MCF 10A (cell line): ENCODE measurements at regions not wholly inside any gene's neighbourhood (a gene's known extent, or its start where the extent isn't known, plus 50 kb on each side); places are given as distances from the start of the nearest gene placed in this dataset.

ENCODE experiments used
- BruUV-seq: library from RNA; stranded (reverse); fragments of 400-500 nt; replicated peaks from 2 replicates; lab custom pipeline; 2021; lab: Mats Ljungman, UMichigan
- CTCF ChIA-PET: fragments of 300-600 bp; sonication (Branson Sonifier 250); formaldehyde crosslinking; extraction: SDS; loops from one replicate; lab custom pipeline; 2021; ENCODE audit warnings: antibody characterized with exemption, inconsistent platforms; lab: Yijun Ruan, JAX
- POLR2A ChIA-PET: fragments of 300-600, 350-650 bp; sonication (Branson Sonifier 250); formaldehyde crosslinking; extraction: SDS; loops from one replicate; lab custom pipeline; 2020; ENCODE audit warnings: antibody characterized with exemption, inconsistent platforms; lab: Yijun Ruan, JAX
- DNase-seq: peaks from one replicate; pipeline ENCODE4 v3.0.0-alpha.2; 2018; ENCODE audit not compliant: unreplicated experiment
- H3K27ac Mint-ChIP-seq: one replicate; pipeline ENCODE4 v1.8.0; 2022; ENCODE audit warnings: mild to moderate bottlenecking, low read depth, mixed read lengths; ENCODE audit not compliant: unreplicated experiment
- H3K27me3 Mint-ChIP-seq: one replicate; pipeline ENCODE4 v1.8.0; 2022; ENCODE audit warnings: mixed read lengths; ENCODE audit not compliant: insufficient read depth, unreplicated experiment
- H3K36me3 Mint-ChIP-seq: one replicate; pipeline ENCODE4 v1.8.0; 2022; ENCODE audit warnings: mild to moderate bottlenecking, moderate library complexity, mixed read lengths; ENCODE audit not compliant: insufficient read depth, unreplicated experiment
- H3K4me1 Mint-ChIP-seq: one replicate; pipeline ENCODE4 v1.8.0; 2022; ENCODE audit warnings: mixed read lengths; ENCODE audit not compliant: insufficient read depth, unreplicated experiment
- H3K4me3 Mint-ChIP-seq: one replicate; pipeline ENCODE4 v1.8.0; 2022; ENCODE audit warnings: mild to moderate bottlenecking, moderate library complexity, mixed read lengths; ENCODE audit not compliant: unreplicated experiment
- H3K9me3 Mint-ChIP-seq: one replicate; pipeline ENCODE4 v1.8.0; 2022; ENCODE audit warnings: mixed read lengths; ENCODE audit not compliant: unreplicated experiment
- CTCF ChIP-seq: fragments of 200-600 bp; IDR thresholded peaks from one replicate; pipeline ENCODE4 v1.8.0; 2022; ENCODE audit warnings: antibody characterized with exemption, mild to moderate bottlenecking; ENCODE audit not compliant: unreplicated experiment
- intact Hi-C: fragments of 100-400 bp; cut with micrococcal nuclease; formaldehyde crosslinking; loops from 2 replicates; pipeline ENCODE4 v1.14.1; 2022

GRCh38 chr9:100913257-100913656, 115.3 kb upstream of the PLPPR1 start:
- ChIA-PET CTCF (interaction anchor here (0.7 kb wide), 1 partner anchor 199 kb away, joined by 3 read pairs; no protein-coding TSS in a partner anchor), POLR2A (no interaction called here)

GRCh38 chr9:100914266-100914665, 114.3 kb upstream of the PLPPR1 start:
- Mint-ChIP-seq H3K9me3 (no peaks in the 10 kb centered on the region), H3K4me1 (no peaks in the 10 kb centered on the region), H3K27me3 (peaks cover 28% of the 10 kb centered on the region), H3K4me3 (no peak overlapping the region), H3K36me3 (no peaks in the 10 kb centered on the region), H3K27ac (no peak overlapping the region)
- ChIA-PET POLR2A (no interaction called here), CTCF (no interaction called here)
- no TSS peak for BruUV-seq
- intact Hi-C loops: no loop called here
- no peak for DNase-seq
- TF ChIP-seq CTCF: no peak

More at GRCh38 chr9:100913257-100913656, 115.3 kb upstream of the PLPPR1 start:
- peaks cover 31% of the 10 kb centered on the region for H3K27me3 Mint-ChIP-seq
- no peaks in the 10 kb centered on the region for H3K9me3 Mint-ChIP-seq
- H3K4me3 Mint-ChIP-seq: no peak overlapping the region
- no peaks in the 10 kb centered on the region for H3K36me3 Mint-ChIP-seq
- intact Hi-C loops: no loop called here
- TF ChIP-seq CTCF: no peak
- no peak for DNase-seq
- no peaks in the 10 kb centered on the region for H3K4me1 Mint-ChIP-seq
- BruUV-seq: no TSS peak
- no peak overlapping the region for H3K27ac Mint-ChIP-seq

GRCh38 chr9:100919506-100919905, 109.0 kb upstream of the PLPPR1 start:
- TF ChIP-seq CTCF: no peak
- Mint-ChIP-seq H3K4me3 (no peak overlapping the region), H3K4me1 (no peaks in the 10 kb centered on the region), H3K9me3 (no peaks in the 10 kb centered on the region), H3K36me3 (no peaks in the 10 kb centered on the region), H3K27me3 (peaks cover 57% of the 10 kb centered on the region), H3K27ac (no peak overlapping the region)
- BruUV-seq: no TSS peak
- CTCF ChIA-PET: no interaction called here
- no peak for DNase-seq
- POLR2A ChIA-PET: no interaction called here
- intact Hi-C loops: no loop called here

GRCh38 chr9:100926366-100926765, 102.2 kb upstream of the PLPPR1 start:
- CTCF ChIA-PET: interaction anchor here (0.6 kb wide), 1 partner anchor 195 kb away, joined by 4 read pairs; no protein-coding TSS in a partner anchor
- TF ChIP-seq CTCF: no peak
- Mint-ChIP-seq H3K36me3 (no peaks in the 10 kb centered on the region), H3K27ac (no peak overlapping the region), H3K4me1 (no peaks in the 10 kb centered on the region), H3K9me3 (no peaks in the 10 kb centered on the region), H3K4me3 (no peak overlapping the region), H3K27me3 (peaks cover 40% of the 10 kb centered on the region)
- POLR2A ChIA-PET: no interaction called here
- BruUV-seq: no TSS peak
- DNase-seq: no peak
- intact Hi-C loops: no loop called here
